Endothelial cell of umbilical vein (primary cell): ENCODE measurements at regions not wholly inside any gene's neighbourhood (a gene's known extent, or its start where the extent isn't known, plus 50 kb on each side); places are given as distances from the start of the nearest gene placed in this dataset. TPM values are rescaled to one million over a fixed set of nuclear protein-coding genes. Genes with fewer than 3 reads are reported as not detected.

Experiments
- BruUV-seq: library from RNA; stranded (reverse); fragments of 400-500 nt; replicated peaks from 2 replicates; lab custom pipeline; 2021; lab: Mats Ljungman, UMichigan
- CTCF ChIA-PET: fragments of 300-600, 350-600 bp; sonication (Branson Sonifier 250); formaldehyde crosslinking; loops from one replicate; lab custom pipeline; 2021; ENCODE audit warnings: antibody characterized with exemption, inconsistent platforms; lab: Charles Lee
- POLR2A ChIA-PET: fragments of 300-600, 350-600 bp; sonication (Branson Sonifier 250); formaldehyde crosslinking; loops from one replicate; lab custom pipeline; 2021; ENCODE audit warnings: antibody characterized with exemption, inconsistent platforms; lab: Charles Lee
- DNase-seq: peaks from one replicate; pipeline ENCODE4 v3.0.0-alpha.2; 2011; ENCODE audit warnings: low read depth, low spot score
- FAIRE-seq: peaks from 2 replicates; lab custom pipeline; 2011; peaks lifted over from hg19 to GRCh38; lab: Jason Lieb, UNC
- H2AFZ ChIP-seq: 2 replicates; pipeline ENCODE4 v1.6.0; 2012; ENCODE audit warnings: low read depth, low read length, control low read depth, inconsistent platforms
- H3K27ac ChIP-seq: 2 replicates; pipeline ENCODE4 v1.5.1; 2011; ENCODE audit warnings: low read depth, mild to moderate bottlenecking, control low read depth, low read length, moderate library complexity; ENCODE audit not compliant: insufficient read depth
- H3K27me3 ChIP-seq, 2 experiments: 2 replicates each; pipeline versions ENCODE4 v1.6.0 to v1.6.1; 2011; ENCODE audit warnings: low read length in 2 of 2, mixed read lengths in 1 of 2; ENCODE audit not compliant: control insufficient read depth in 2 of 2, insufficient read depth in 2 of 2
- H3K36me3 ChIP-seq, 2 experiments: 2 replicates in 1 of 2; 3 replicates in 1 of 2; pipeline ENCODE4 v1.5.1; 2011; ENCODE audit warnings: low read length in 2 of 2, mild to moderate bottlenecking in 1 of 2, moderate library complexity in 1 of 2; ENCODE audit not compliant: control insufficient read depth in 2 of 2, insufficient read depth in 2 of 2; ENCODE audit errors: extremely low read depth in 1 of 2
- H3K4me1 ChIP-seq: 3 replicates; pipeline ENCODE4 v1.5.1; 2011; ENCODE audit warnings: mild to moderate bottlenecking, low read length; ENCODE audit not compliant: control insufficient read depth, insufficient read depth; ENCODE audit errors: extremely low read depth
- H3K4me2 ChIP-seq: 2 replicates; pipeline ENCODE4 v1.6.1; 2011; ENCODE audit warnings: low read length, control low read depth, mixed read lengths; ENCODE audit not compliant: insufficient read depth
- H3K4me3 ChIP-seq, 3 experiments: fragments of 200-600 bp in 1 of 3; sonication (generic), shearing (Covaris generic) in 1 of 3; replicated peaks in 1 of 3; 2 replicates each; pipeline ENCODE4 v1.5.1; 2011 to 2016; ENCODE audit warnings: control low read depth in 3 of 3, low read length in 3 of 3, mild to moderate bottlenecking in 2 of 3, inconsistent platforms in 1 of 3, low read depth in 1 of 3, moderate library complexity in 1 of 3; ENCODE audit not compliant: insufficient read depth in 1 of 3
- H3K79me2 ChIP-seq: 2 replicates; pipeline ENCODE4 v1.6.0; 2012; ENCODE audit warnings: low read length, inconsistent platforms; ENCODE audit not compliant: control insufficient read depth, insufficient read depth
- H3K9ac ChIP-seq: replicated peaks from 2 replicates; pipeline ENCODE3; 2011; ENCODE audit warnings: low read length, control low read depth; ENCODE audit not compliant: insufficient read depth; ENCODE audit errors: extremely low read depth
- H3K9me1 ChIP-seq: replicated peaks from 3 replicates; pipeline ENCODE4 v1.6.0; 2011; ENCODE audit warnings: mild to moderate bottlenecking, low read length; ENCODE audit not compliant: control insufficient read depth, insufficient read depth; ENCODE audit errors: extremely low read depth
- H3K9me3 ChIP-seq: replicated peaks from 2 replicates; pipeline ENCODE4 v1.5.1; 2012; ENCODE audit warnings: low read length, inconsistent platforms; ENCODE audit not compliant: control insufficient read depth, insufficient read depth
- H4K20me1 ChIP-seq: replicated peaks from 2 replicates; pipeline ENCODE3; 2011; ENCODE audit warnings: mild to moderate bottlenecking, low read length; ENCODE audit not compliant: control insufficient read depth, insufficient read depth; ENCODE audit errors: extremely low read depth
- EZH2 ChIP-seq: IDR thresholded peaks from 2 replicates; pipeline ENCODE4 v1.6.1; 2012; ENCODE audit warnings: borderline replicate concordance, low read depth, mild to moderate bottlenecking, moderate library complexity, low read length, inconsistent platforms; ENCODE audit not compliant: severe bottlenecking
- FOS ChIP-seq: IDR thresholded peaks from 2 replicates; pipeline ENCODE4 v1.6.1; 2011; ENCODE audit warnings: mild to moderate bottlenecking, low read length, moderate library complexity, borderline replicate concordance; ENCODE audit not compliant: insufficient read depth
- GATA2 ChIP-seq: IDR thresholded peaks from 2 replicates; pipeline ENCODE4 v1.7.0; 2011; ENCODE audit warnings: low read depth, mild to moderate bottlenecking, moderate library complexity, mixed read lengths, low read length; ENCODE audit not compliant: insufficient read length, insufficient read depth
- JUN ChIP-seq: IDR thresholded peaks from 2 replicates; pipeline ENCODE4 v1.6.1; 2011; ENCODE audit warnings: borderline replicate concordance, low read depth; ENCODE audit not compliant: insufficient read length, insufficient read depth
- MYC ChIP-seq: IDR thresholded peaks from one replicate; pipeline ENCODE4 v1.6.1; 2011; ENCODE audit warnings: mild to moderate bottlenecking, low read depth, low read length
- POLR2A ChIP-seq: IDR thresholded peaks from 2 replicates; pipeline ENCODE4 v1.6.1; 2012; ENCODE audit warnings: low read depth, mild to moderate bottlenecking, control low read depth, low read length
- POLR2AphosphoS5 ChIP-seq: IDR thresholded peaks from 2 replicates; pipeline ENCODE4 v1.6.1; 2012; ENCODE audit warnings: low read depth, mild to moderate bottlenecking, control low read depth, low read length, moderate library complexity; ENCODE audit not compliant: insufficient read depth
- dilution Hi-C: fragments of 300-500 bp; cut with MboI; formaldehyde crosslinking; loops from one replicate; pipeline ENCODE4 v1.15.0; 2019; ENCODE audit warnings: low sequenced_read_pairs; ENCODE audit not compliant: extremely low pct_ligation_motif_present
- intact Hi-C: fragments of 100-400 bp; cut with micrococcal nuclease; formaldehyde crosslinking; loops from one replicate; pipeline ENCODE4 v1.10.0; 2022
- small RNA-seq: library from RNA; depleted of rRNA; stranded (forward); fragments of <200 nt; gene quantifications from one replicate; pipeline ENCODE3, GENCODE V24; 2012; ENCODE audit warnings: low replicate concordance, low read depth; ENCODE audit not compliant: insufficient read depth, insufficient read length
- TF ChIP-seq, protein P1 (sequence below): IDR thresholded peaks from 2 replicates; pipeline ENCODE4 v1.6.1; 2011; ENCODE audit not compliant: insufficient read depth, insufficient read length
- TF ChIP-seq, protein P2 (sequence below), 2 donors: IDR thresholded peaks; 1 replicate in 1 of 2; 2 replicates in 1 of 2; pipeline ENCODE4 v1.5.1; 2011; ENCODE audit warnings: low read length in 2 of 2, mild to moderate bottlenecking in 2 of 2, moderate library complexity in 2 of 2, control low read depth in 1 of 2, inconsistent platforms in 1 of 2, low read depth in 1 of 2; ENCODE audit not compliant: insufficient read depth in 1 of 2; ENCODE audit errors: extremely low read depth in 1 of 2

DNA sequence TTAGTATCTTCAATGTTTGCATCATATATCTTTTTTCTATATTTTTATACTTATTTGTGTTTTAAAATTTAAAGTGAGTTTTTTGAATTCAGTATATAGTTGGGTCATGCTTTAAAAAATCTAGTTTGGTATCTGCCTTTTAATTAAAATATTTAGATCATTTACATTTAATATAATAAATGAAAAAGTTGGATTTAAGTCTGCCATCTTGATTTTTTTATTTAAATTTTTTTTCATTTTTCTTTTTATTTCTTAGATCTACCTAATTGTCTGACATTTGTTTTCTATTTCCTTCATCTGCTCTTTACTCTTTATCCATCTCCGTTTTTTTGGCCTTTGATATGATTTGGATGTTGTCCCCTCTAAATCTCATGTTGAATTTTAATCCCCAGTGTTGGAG lies 50.0 kb upstream of the N4BP1 start:
- no peak overlapping the region for H3K9ac ChIP-seq
- POLR2A ChIA-PET: no interaction called here
- DNase-seq: no peak

More for the DNA sequence above, 50.0 kb upstream of the N4BP1 start:
- Histone ChIP-seq H3K4me1 (no peaks in the 10 kb centered on the region), H3K27me3 (no peaks in the 10 kb centered on the region), H3K4me2 (no peak overlapping the region), H3K27ac (no peak overlapping the region), H3K4me3 (no peak overlapping the region), H4K20me1 (no peaks in the 10 kb centered on the region), H3K36me3 (no peaks in the 10 kb centered on the region), H3K79me2 (no peaks in the 10 kb centered on the region), H3K9me3 (peaks cover 3% of the 10 kb centered on the region), H2AFZ (no peak overlapping the region), H3K9me1 (no peaks in the 10 kb centered on the region)
- intact Hi-C loops: no loop called here
- CTCF ChIA-PET: no interaction called here
- dilution Hi-C loops: no loop called here
- FAIRE-seq: no peak
- TF ChIP-seq, protein P1, sequence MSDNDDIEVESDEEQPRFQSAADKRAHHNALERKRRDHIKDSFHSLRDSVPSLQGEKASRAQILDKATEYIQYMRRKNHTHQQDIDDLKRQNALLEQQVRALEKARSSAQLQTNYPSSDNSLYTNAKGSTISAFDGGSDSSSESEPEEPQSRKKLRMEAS: no peak
- no peak for TF ChIP-seq POLR2A
- TF ChIP-seq EZH2: no peak
- no peak for TF ChIP-seq JUN
- TF ChIP-seq POLR2AphosphoS5: no peak
- TF ChIP-seq, protein P2, sequence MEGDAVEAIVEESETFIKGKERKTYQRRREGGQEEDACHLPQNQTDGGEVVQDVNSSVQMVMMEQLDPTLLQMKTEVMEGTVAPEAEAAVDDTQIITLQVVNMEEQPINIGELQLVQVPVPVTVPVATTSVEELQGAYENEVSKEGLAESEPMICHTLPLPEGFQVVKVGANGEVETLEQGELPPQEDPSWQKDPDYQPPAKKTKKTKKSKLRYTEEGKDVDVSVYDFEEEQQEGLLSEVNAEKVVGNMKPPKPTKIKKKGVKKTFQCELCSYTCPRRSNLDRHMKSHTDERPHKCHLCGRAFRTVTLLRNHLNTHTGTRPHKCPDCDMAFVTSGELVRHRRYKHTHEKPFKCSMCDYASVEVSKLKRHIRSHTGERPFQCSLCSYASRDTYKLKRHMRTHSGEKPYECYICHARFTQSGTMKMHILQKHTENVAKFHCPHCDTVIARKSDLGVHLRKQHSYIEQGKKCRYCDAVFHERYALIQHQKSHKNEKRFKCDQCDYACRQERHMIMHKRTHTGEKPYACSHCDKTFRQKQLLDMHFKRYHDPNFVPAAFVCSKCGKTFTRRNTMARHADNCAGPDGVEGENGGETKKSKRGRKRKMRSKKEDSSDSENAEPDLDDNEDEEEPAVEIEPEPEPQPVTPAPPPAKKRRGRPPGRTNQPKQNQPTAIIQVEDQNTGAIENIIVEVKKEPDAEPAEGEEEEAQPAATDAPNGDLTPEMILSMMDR (IDR thresholded peaks at IDR 0.05; ENCODE audit: extremely low read depth in 1 of 2, insufficient read depth in 1 of 2, low read depth in 1 of 2, low read length in 2 of 2): no peak
- no peak for TF ChIP-seq MYC
- TF ChIP-seq GATA2: no peak
- no peak for TF ChIP-seq FOS
- BruUV-seq: no TSS peak

Small RNA genes lying in the stretch of these regions (small RNA-seq; reads per million reads assigned to genes)
- not detected for gene AC023827.1
- gene MTND4LP25: not detected
- gene RNU6-257P: not detected
